Suprapubic skin (tissue), 3 donors: ENCODE measurements at regions not wholly inside any gene's neighbourhood (a gene's known extent, or its start where the extent isn't known, plus 50 kb on each side); places are given as distances from the start of the nearest gene placed in this dataset.

Experiments
- EP300 ChIP-seq: sonication (generic); formaldehyde crosslinking; IDR thresholded peaks from one replicate; pipeline ENCODE4 v1.6.1; 2017; ENCODE audit warnings: antibody characterized with exemption
- POLR2A ChIP-seq, 2 donors: fragments of 450-650 bp; IDR thresholded peaks; one replicate each; pipeline ENCODE4 v1.6.1; 2017; ENCODE audit warnings: antibody characterized with exemption in 2 of 2, mild to moderate bottlenecking in 2 of 2, moderate library complexity in 2 of 2
- TF ChIP-seq, protein P1 (sequence below), 2 donors: fragments of 200-600 bp in 1 of 2; fragments of 450-650 bp in 1 of 2; sonication (generic) in 1 of 2; IDR thresholded peaks; one replicate each; pipeline ENCODE4 v1.5.1; 2016 to 2019; ENCODE audit warnings: antibody characterized with exemption in 2 of 2, mild to moderate bottlenecking in 1 of 2, moderate library complexity in 1 of 2

DNA sequence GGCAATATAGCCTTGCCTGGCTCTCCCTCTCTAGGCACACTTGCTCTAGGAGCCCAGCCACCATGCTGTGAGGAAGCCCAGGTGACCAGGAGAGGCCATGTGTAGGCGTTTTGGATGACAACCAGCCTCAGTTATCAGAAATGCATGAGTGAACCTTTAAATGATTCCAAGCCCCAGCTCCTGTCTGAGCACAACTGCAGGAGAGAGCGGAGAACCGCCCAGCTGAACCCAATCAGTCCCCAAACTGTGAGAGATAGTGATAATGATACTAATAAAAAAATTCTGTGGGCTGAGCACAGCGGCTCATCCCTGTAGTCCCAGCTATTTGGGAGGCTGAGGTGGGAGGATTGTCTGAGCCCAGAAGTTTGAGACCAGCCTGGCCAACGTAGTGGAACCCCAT is 83.8 kb upstream of the TOX2 start:
- TF ChIP-seq, protein P1, sequence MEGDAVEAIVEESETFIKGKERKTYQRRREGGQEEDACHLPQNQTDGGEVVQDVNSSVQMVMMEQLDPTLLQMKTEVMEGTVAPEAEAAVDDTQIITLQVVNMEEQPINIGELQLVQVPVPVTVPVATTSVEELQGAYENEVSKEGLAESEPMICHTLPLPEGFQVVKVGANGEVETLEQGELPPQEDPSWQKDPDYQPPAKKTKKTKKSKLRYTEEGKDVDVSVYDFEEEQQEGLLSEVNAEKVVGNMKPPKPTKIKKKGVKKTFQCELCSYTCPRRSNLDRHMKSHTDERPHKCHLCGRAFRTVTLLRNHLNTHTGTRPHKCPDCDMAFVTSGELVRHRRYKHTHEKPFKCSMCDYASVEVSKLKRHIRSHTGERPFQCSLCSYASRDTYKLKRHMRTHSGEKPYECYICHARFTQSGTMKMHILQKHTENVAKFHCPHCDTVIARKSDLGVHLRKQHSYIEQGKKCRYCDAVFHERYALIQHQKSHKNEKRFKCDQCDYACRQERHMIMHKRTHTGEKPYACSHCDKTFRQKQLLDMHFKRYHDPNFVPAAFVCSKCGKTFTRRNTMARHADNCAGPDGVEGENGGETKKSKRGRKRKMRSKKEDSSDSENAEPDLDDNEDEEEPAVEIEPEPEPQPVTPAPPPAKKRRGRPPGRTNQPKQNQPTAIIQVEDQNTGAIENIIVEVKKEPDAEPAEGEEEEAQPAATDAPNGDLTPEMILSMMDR (IDR thresholded peaks at IDR 0.05): no peak
- TF ChIP-seq EP300 (no peak), POLR2A (IDR thresholded peaks at IDR 0.05) (no peak)
